ENCODE measurements at regions not wholly inside any gene's neighbourhood (a gene's known extent, or its start where the extent isn't known, plus 50 kb on each side); places are given as distances from the start of the nearest gene placed in this dataset.
"Not testable (repeated sequence)": the region's sequence is repeated elsewhere in the genome, so short reads cannot be mapped to it uniquely, and the experiment has no call there.

- Histone ChIP-seq H3K9ac (ENCODE audit: low read depth, low read length) (no peak overlapping the region), H3K4me1 (ENCODE audit: control insufficient read depth, insufficient read depth, low read length) (no peaks in the 10 kb centered on the region), H3K27me3 (ENCODE audit: control insufficient read depth, insufficient read depth, low read length) (no peaks in the 10 kb centered on the region), H3K36me3 (ENCODE audit: control insufficient read depth, insufficient read depth, low read length) (no peaks in the 10 kb centered on the region), H3K9me3 (ENCODE audit: control insufficient read depth, insufficient read depth, low read length) (no peaks in the 10 kb centered on the region), H3K4me3 (ENCODE audit: low read depth, low read length) (no peak overlapping the region)
These were observed 1434.5 kb downstream of the KCNT2 start for GRCh38 chr1:195173753-195174152.

DNA sequence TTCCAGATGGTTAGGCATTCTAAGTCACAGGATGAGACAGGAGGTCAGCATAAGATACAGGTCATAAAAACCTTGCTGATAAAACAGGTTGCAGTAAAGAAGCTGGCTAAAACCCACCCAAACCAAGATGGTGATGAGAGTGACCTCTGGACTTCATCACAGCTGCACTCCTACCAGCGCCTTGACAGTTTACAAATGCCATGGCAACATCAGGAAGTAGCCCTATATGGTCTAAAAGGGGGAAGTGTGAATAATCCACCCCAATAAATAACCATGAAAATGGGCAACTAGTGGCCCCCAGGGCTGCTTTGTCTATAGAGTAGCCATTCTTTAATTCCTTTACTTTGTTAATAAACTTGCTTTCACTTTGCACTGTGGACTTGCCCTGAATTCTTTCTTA, 1448.4 kb downstream of the KCNT2 start:
- not testable (repeated sequence) for H3K36me3 ChIP-seq (ENCODE audit: control insufficient read depth, insufficient read depth, low read length); H3K9ac ChIP-seq (ENCODE audit: low read depth, low read length); H3K4me1 ChIP-seq (ENCODE audit: control insufficient read depth, insufficient read depth, low read length); H3K4me3 ChIP-seq (ENCODE audit: low read depth, low read length); H3K27me3 ChIP-seq (ENCODE audit: control insufficient read depth, insufficient read depth, low read length); H3K9me3 ChIP-seq (ENCODE audit: control insufficient read depth, insufficient read depth, low read length)

- Histone ChIP-seq H3K4me1 (ENCODE audit: control insufficient read depth, insufficient read depth, low read length) (peaks cover 8% of the 10 kb centered on the region), H3K4me3 (ENCODE audit: low read depth, low read length) (no peak overlapping the region), H3K27me3 (ENCODE audit: control insufficient read depth, insufficient read depth, low read length) (no peaks in the 10 kb centered on the region), H3K36me3 (ENCODE audit: control insufficient read depth, insufficient read depth, low read length) (no peaks in the 10 kb centered on the region), H3K9me3 (ENCODE audit: control insufficient read depth, insufficient read depth, low read length) (no peaks in the 10 kb centered on the region), H3K9ac (ENCODE audit: low read depth, low read length) (no peak overlapping the region)
These were observed 1450.1 kb downstream of the KCNT2 start for GRCh38 chr1:195158091-195158490.

DNA sequence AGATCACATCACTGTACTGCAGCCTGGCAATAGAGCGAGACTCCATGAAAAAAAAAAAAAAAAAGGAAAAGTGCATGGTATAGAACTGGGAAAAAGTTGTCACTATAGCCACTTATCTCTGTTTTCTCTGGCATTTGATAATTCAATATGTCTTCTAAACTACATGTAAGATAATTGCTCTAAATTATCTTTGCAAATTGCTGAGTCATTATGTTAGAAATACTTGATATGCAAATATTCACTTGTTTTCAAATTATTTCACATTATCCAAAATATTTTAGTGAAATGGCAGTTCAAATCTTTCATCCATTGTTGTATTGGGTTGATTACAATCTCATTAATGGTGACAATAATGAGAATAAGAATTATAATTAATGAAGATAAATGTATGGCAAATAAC, 1455.1 kb downstream of the KCNT2 start:
- H3K9ac ChIP-seq (ENCODE audit: low read depth, low read length) = no peak overlapping the region
- H3K4me3 ChIP-seq (ENCODE audit: low read depth, low read length) = no peak overlapping the region
- no peaks in the 10 kb centered on the region for H3K27me3 ChIP-seq (ENCODE audit: control insufficient read depth, insufficient read depth, low read length)
- H3K9me3 ChIP-seq (ENCODE audit: control insufficient read depth, insufficient read depth, low read length) = no peaks in the 10 kb centered on the region
- no peaks in the 10 kb centered on the region for H3K36me3 ChIP-seq (ENCODE audit: control insufficient read depth, insufficient read depth, low read length)
- no peaks in the 10 kb centered on the region for H3K4me1 ChIP-seq (ENCODE audit: control insufficient read depth, insufficient read depth, low read length)

DNA sequence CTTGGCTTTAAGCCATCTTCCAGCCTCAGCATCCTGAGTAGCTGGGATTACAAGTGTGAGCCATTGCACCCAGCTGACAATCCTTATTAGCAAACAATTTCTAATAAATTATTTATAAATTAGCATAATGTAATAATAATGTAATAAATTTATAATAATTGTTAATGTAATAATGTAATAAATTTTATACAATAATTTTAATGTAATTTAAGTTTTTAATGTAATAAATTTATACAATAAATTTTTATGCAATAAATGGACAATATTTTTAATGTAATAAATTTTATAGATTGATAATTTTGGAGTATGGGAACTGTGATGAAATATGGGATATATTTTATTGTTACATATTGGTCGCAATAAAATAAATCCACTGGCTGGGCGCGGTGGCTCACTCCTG, 1457.5 kb downstream of the KCNT2 start:
- Histone ChIP-seq H3K4me1 (ENCODE audit: control insufficient read depth, insufficient read depth, low read length) (no peaks in the 10 kb centered on the region), H3K9me3 (ENCODE audit: control insufficient read depth, insufficient read depth, low read length) (no peaks in the 10 kb centered on the region), H3K36me3 (ENCODE audit: control insufficient read depth, insufficient read depth, low read length) (no peaks in the 10 kb centered on the region), H3K27me3 (ENCODE audit: control insufficient read depth, insufficient read depth, low read length) (no peaks in the 10 kb centered on the region), H3K9ac (ENCODE audit: low read depth, low read length) (no peak overlapping the region), H3K4me3 (ENCODE audit: low read depth, low read length) (no peak overlapping the region)

DNA sequence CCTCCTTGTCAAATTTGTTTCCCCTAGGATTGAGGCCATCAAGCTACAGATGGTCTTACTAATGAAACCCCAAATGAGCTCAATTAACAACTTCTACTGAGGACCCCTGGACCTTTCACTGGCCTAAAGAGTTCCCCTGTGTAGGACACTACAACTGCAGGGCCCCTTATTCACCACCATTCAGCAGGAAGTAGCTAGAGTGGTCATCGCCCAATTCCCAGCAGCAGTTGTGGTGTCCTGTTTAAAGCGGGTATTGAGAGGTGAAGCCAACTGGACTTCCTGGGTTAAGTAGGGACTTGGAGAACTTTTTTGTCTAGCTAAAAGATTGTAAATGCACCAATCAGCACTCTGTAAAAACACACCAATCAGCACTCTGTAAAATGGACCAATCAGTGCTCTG, 1466.9 kb downstream of the KCNT2 start:
- Histone ChIP-seq H3K9me3 (ENCODE audit: control insufficient read depth, insufficient read depth, low read length) (no peaks in the 10 kb centered on the region), H3K27me3 (ENCODE audit: control insufficient read depth, insufficient read depth, low read length) (no peaks in the 10 kb centered on the region), H3K9ac (ENCODE audit: low read depth, low read length) (no peak overlapping the region)

GRCh38 chr1:195130598-195130997, 1477.6 kb downstream of the KCNT2 start:
- Histone ChIP-seq H3K27me3 (ENCODE audit: control insufficient read depth, insufficient read depth, low read length) (no peaks in the 10 kb centered on the region), H3K9me3 (ENCODE audit: control insufficient read depth, insufficient read depth, low read length) (no peaks in the 10 kb centered on the region), H3K36me3 (ENCODE audit: control insufficient read depth, insufficient read depth, low read length) (no peaks in the 10 kb centered on the region), H3K4me3 (ENCODE audit: low read depth, low read length) (no peak overlapping the region), H3K9ac (ENCODE audit: low read depth, low read length) (no peak overlapping the region), H3K4me1 (ENCODE audit: control insufficient read depth, insufficient read depth, low read length) (no peaks in the 10 kb centered on the region)

More for the DNA sequence above, 1466.9 kb downstream of the KCNT2 start:
- H3K36me3 ChIP-seq (ENCODE audit: control insufficient read depth, insufficient read depth, low read length) = no peaks in the 10 kb centered on the region
- H3K4me1 ChIP-seq (ENCODE audit: control insufficient read depth, insufficient read depth, low read length) = no peaks in the 10 kb centered on the region
- no peak overlapping the region for H3K4me3 ChIP-seq (ENCODE audit: low read depth, low read length)

GRCh38 chr1:195122497-195122896, 1485.7 kb downstream of the KCNT2 start:
- Histone ChIP-seq H3K27me3 (ENCODE audit: control insufficient read depth, insufficient read depth, low read length) (no peaks in the 10 kb centered on the region), H3K9me3 (ENCODE audit: control insufficient read depth, insufficient read depth, low read length) (no peaks in the 10 kb centered on the region), H3K36me3 (ENCODE audit: control insufficient read depth, insufficient read depth, low read length) (no peaks in the 10 kb centered on the region), H3K4me3 (ENCODE audit: low read depth, low read length) (no peak overlapping the region), H3K9ac (ENCODE audit: low read depth, low read length) (no peak overlapping the region), H3K4me1 (ENCODE audit: control insufficient read depth, insufficient read depth, low read length) (no peaks in the 10 kb centered on the region)

DNA sequence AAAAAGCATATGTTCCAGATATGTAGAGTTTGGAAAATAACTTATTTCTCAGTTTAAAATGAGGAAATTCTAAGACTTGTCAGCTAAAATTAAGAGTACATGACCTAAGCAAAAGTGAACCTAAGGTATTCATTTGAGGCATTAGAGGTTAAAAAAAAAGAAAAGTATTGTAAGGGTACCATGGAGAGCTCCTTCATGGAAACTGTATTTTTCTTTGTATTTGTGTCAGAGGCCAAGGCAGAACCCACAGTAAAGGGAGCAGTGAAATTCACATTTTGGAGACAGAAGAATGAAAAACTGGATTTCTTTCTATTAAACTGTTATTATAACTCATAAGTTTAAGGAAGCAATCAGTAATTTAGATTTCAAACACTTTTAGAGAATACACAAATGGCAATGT, 1494.8 kb downstream of the KCNT2 start:
- Histone ChIP-seq H3K36me3 (ENCODE audit: control insufficient read depth, insufficient read depth, low read length) (no peaks in the 10 kb centered on the region), H3K9ac (ENCODE audit: low read depth, low read length) (no peak overlapping the region), H3K4me3 (ENCODE audit: low read depth, low read length) (no peak overlapping the region), H3K4me1 (ENCODE audit: control insufficient read depth, insufficient read depth, low read length) (no peaks in the 10 kb centered on the region), H3K9me3 (ENCODE audit: control insufficient read depth, insufficient read depth, low read length) (no peaks in the 10 kb centered on the region), H3K27me3 (ENCODE audit: control insufficient read depth, insufficient read depth, low read length) (no peaks in the 10 kb centered on the region)

- H3K4me1 ChIP-seq (ENCODE audit: control insufficient read depth, insufficient read depth, low read length) = no peaks in the 10 kb centered on the region
- H3K27me3 ChIP-seq (ENCODE audit: control insufficient read depth, insufficient read depth, low read length) = no peaks in the 10 kb centered on the region
- H3K36me3 ChIP-seq (ENCODE audit: control insufficient read depth, insufficient read depth, low read length) = no peaks in the 10 kb centered on the region
- H3K9me3 ChIP-seq (ENCODE audit: control insufficient read depth, insufficient read depth, low read length) = no peaks in the 10 kb centered on the region
- no peak overlapping the region for H3K9ac ChIP-seq (ENCODE audit: low read depth, low read length)
- H3K4me3 ChIP-seq (ENCODE audit: low read depth, low read length) = no peak overlapping the region
These were observed 1502.5 kb downstream of the KCNT2 start for GRCh38 chr1:195105773-195106172.

DNA sequence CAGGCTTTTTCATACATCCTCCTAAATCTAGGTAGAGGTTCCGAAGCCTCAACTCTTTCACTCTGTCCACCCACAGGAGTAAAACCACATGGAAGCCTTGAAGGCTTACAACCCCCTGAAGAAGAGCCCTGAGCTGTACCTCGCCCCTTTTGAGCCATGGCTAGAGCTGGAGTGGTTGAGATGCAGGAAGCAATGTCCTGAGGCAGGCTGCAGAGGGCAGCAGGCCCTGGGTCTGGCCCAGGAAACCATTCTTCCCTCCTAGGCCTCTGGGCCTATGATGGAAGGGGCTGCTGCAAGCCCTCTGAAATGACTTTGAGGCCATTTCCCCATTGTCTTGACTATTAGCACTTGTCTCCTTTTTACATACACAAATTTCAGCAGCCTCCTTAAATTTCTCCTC, 1503.0 kb downstream of the KCNT2 start:
- no peak overlapping the region for H3K4me3 ChIP-seq (ENCODE audit: low read depth, low read length)
- H3K36me3 ChIP-seq (ENCODE audit: control insufficient read depth, insufficient read depth, low read length) = no peaks in the 10 kb centered on the region
- no peak overlapping the region for H3K9ac ChIP-seq (ENCODE audit: low read depth, low read length)
- no peaks in the 10 kb centered on the region for H3K9me3 ChIP-seq (ENCODE audit: control insufficient read depth, insufficient read depth, low read length)
- H3K27me3 ChIP-seq (ENCODE audit: control insufficient read depth, insufficient read depth, low read length) = no peaks in the 10 kb centered on the region
- H3K4me1 ChIP-seq (ENCODE audit: control insufficient read depth, insufficient read depth, low read length) = no peaks in the 10 kb centered on the region

DNA sequence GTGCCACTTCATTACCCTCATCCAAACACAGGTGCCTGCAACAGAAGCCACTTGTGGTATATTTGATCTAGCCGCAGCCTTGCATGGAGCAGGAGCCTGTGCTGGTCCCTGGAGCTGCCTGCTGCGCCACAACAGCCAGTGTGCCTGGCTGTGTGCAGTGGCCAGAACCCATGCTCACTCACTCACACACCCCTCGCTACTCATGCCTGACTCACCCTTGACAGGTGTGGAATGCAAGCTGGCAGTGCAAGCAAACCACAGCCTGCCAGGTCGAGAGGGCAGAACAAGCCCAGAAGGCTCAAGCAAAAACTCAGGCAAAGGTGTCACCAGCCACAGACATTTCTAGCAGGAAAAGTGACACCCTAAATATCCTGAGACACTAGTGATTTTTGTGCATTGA, 1510.9 kb downstream of the KCNT2 start:
- no peak overlapping the region for H3K4me3 ChIP-seq (ENCODE audit: low read depth, low read length)
- no peaks in the 10 kb centered on the region for H3K9me3 ChIP-seq (ENCODE audit: control insufficient read depth, insufficient read depth, low read length)
- no peaks in the 10 kb centered on the region for H3K4me1 ChIP-seq (ENCODE audit: control insufficient read depth, insufficient read depth, low read length)
- no peaks in the 10 kb centered on the region for H3K27me3 ChIP-seq (ENCODE audit: control insufficient read depth, insufficient read depth, low read length)
- no peak overlapping the region for H3K9ac ChIP-seq (ENCODE audit: low read depth, low read length)
- H3K36me3 ChIP-seq (ENCODE audit: control insufficient read depth, insufficient read depth, low read length) = no peaks in the 10 kb centered on the region

DNA sequence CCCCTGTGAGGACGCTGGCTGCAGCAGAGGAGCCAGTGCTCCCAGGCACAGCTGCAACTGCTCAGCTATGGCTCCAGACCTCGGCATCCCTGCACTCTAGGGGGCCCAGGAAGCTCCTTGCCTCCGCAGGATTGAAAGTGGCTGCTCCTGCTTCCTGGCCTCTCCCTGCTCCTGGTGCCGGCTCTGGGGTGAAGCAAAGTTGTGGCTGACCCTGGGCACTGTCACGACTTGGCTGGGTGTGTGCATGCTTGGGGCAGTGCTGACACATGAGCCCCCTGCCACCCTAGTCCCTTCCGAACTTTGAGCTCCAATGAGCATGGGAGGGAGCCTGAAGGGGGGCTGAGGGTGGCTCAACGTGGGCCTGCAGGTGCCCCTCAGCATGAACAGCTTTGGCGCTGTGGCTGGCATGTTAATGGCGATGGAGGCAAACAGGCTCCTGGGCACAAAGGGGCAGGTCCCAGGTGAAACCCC, 1512.2 kb downstream of the KCNT2 start:
- Histone ChIP-seq H3K4me3 (ENCODE audit: low read depth, low read length) (no peak overlapping the region), H3K36me3 (ENCODE audit: control insufficient read depth, insufficient read depth, low read length) (no peaks in the 10 kb centered on the region), H3K4me1 (ENCODE audit: control insufficient read depth, insufficient read depth, low read length) (no peaks in the 10 kb centered on the region), H3K27me3 (ENCODE audit: control insufficient read depth, insufficient read depth, low read length) (no peaks in the 10 kb centered on the region), H3K9ac (ENCODE audit: low read depth, low read length) (no peak overlapping the region), H3K9me3 (ENCODE audit: control insufficient read depth, insufficient read depth, low read length) (no peaks in the 10 kb centered on the region)

Measured in iPS-15b (cell line).